ENCODE measurements at regions not wholly inside any gene's neighbourhood (a gene's known extent, or its start where the extent isn't known, plus 50 kb on each side); places are given as distances from the start of the nearest gene placed in this dataset.
A peak's percentile ranks its signal among the peaks of the same experiment; 100 is the strongest.

GRCh38 chr3:87796137-87796842 is 262.5 kb downstream of the CGGBP1 start (continued):
- TF ChIP-seq MIER1 (IDR thresholded peaks at IDR 0.05; ENCODE audit: low read depth) (peak; percentile 41; the same call in 1 of the 2 replicates), ZMIZ1 (IDR thresholded peaks at IDR 0.05; ENCODE audit: low read depth in 2 of 2, low read length in 2 of 2) (peak in 1 of 2 experiments; percentile 67; a peak in 1 of 4 replicates), MTA2 (IDR thresholded peaks at IDR 0.05; ENCODE audit: low read depth) (peak; percentile 86), NR2C1 (IDR thresholded peaks at IDR 0.05) (0 out of 2 replicates have a peak, but pooled peaks have one; percentile 13), NR2C1 (tag; IDR thresholded peaks at IDR 0.05) (peak; percentile 54), NFATC3 (IDR thresholded peaks at IDR 0.05) (0 out of 2 replicates have a peak, but pooled peaks have one; percentile 42), ZNF644 (tag; IDR thresholded peaks at IDR 0.05; ENCODE audit: low read depth) (peak; percentile 59; the same call in 1 of the 2 replicates), EGR1 (conservative IDR thresholded peaks at IDR 0.05) (peak; percentile 62), U2AF1 (optimal IDR thresholded peaks at IDR 0.05; ENCODE audit: low read depth, low read length) (no peak), CREB5 (CRISPR knock-in tag; IDR thresholded peaks at IDR 0.05) (no peak), PYGO2 (tag; IDR thresholded peaks at IDR 0.05) (0 out of 2 replicates have a peak, but pooled peaks have one; percentile 29), COPS2 (conservative IDR thresholded peaks at IDR 0.05) (no peak), LEF1 (IDR thresholded peaks at IDR 0.05) (peak; percentile 87), CBFA2T2 (conservative IDR thresholded peaks at IDR 0.05) (peak; percentile 96), ZFP36 (IDR thresholded peaks at IDR 0.05; ENCODE audit: low read depth, low read length, partially characterized antibody) (no peak), GATA2 (CRISPR knock-in tag; IDR thresholded peaks at IDR 0.05) (peak; percentile 79)
- TF ChIP-seq, protein P1, sequence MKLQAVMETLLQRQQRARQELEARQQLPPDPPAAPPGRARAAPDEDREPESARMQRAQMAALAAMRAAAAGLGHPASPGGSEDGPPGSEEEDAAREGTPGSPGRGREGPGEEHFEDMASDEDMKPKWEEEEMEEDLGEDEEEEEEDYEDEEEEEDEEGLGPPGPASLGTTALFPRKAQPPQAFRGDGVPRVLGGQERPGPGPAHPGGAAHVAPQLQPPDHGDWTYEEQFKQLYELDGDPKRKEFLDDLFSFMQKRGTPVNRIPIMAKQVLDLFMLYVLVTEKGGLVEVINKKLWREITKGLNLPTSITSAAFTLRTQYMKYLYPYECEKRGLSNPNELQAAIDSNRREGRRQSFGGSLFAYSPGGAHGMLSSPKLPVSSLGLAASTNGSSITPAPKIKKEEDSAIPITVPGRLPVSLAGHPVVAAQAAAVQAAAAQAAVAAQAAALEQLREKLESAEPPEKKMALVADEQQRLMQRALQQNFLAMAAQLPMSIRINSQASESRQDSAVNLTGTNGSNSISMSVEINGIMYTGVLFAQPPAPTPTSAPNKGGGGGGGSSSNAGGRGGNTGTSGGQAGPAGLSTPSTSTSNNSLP (IDR thresholded peaks at IDR 0.05; ENCODE audit: borderline replicate concordance, low read depth, low read length) = peak; percentile 65; the same call in 1 of the 2 replicates
- TF ChIP-seq, protein P2, sequence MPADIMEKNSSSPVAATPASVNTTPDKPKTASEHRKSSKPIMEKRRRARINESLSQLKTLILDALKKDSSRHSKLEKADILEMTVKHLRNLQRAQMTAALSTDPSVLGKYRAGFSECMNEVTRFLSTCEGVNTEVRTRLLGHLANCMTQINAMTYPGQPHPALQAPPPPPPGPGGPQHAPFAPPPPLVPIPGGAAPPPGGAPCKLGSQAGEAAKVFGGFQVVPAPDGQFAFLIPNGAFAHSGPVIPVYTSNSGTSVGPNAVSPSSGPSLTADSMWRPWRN (IDR thresholded peaks at IDR 0.05; ENCODE audit: low read depth) = peak; percentile 52; the same call in 1 of the 2 replicates
- TF ChIP-seq, protein P3, sequence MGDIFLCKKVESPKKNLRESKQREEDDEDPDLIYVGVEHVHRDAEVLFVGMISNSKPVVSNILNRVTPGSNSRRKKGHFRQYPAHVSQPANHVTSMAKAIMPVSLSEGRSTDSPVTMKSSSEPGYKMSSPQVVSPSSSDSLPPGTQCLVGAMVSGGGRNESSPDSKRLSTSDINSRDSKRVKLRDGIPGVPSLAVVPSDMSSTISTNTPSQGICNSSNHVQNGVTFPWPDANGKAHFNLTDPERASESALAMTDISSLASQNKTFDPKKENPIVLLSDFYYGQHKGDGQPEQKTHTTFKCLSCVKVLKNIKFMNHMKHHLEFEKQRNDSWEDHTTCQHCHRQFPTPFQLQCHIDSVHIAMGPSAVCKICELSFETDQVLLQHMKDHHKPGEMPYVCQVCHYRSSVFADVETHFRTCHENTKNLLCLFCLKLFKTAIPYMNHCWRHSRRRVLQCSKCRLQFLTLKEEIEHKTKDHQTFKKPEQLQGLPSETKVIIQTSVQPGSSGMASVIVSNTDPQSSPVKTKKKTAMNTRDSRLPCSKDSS (IDR thresholded peaks at IDR 0.05; ENCODE audit: low read depth, partially characterized antibody) = no peak
